HG03521 (cell line): ENCODE measurements at regions not wholly inside any gene's neighbourhood (a gene's known extent, or its start where the extent isn't known, plus 50 kb on each side); places are given as distances from the start of the nearest gene placed in this dataset.
A peak's percentile ranks its signal among the peaks of the same experiment; 100 is the strongest.

ENCODE experiments used
- ATAC-seq: cut with Tn5 transposase; IDR thresholded peaks from one replicate; pipeline ENCODE4 v1.9.1; 2021; ENCODE audit warnings: mild to moderate bottlenecking, moderate library complexity; ENCODE audit not compliant: unreplicated experiment

- ATAC-seq, result no peak
These were observed 361.9 kb upstream of the RASGEF1B start for GRCh38 chr4:81833576-81833975.

GRCh38 chr4:81828991-81829390, 357.3 kb upstream of the RASGEF1B start:
- no peak for ATAC-seq

GRCh38 chr4:81827577-81828202, 356.0 kb upstream of the RASGEF1B start:
- ATAC-seq, result no peak

GRCh38 chr4:81826817-81827424, 355.2 kb upstream of the RASGEF1B start:
- ATAC-seq, result no peak

- ATAC-seq, result no peak
These were observed 354.6 kb upstream of the RASGEF1B start for GRCh38 chr4:81826335-81826734.

GRCh38 chr4:81818385-81818920, 346.7 kb upstream of the RASGEF1B start:
- ATAC-seq, result no peak

GRCh38 chr4:81816031-81816761, 344.5 kb upstream of the RASGEF1B start:
- ATAC-seq, result no peak

- ATAC-seq, result no peak
These were observed 343.4 kb upstream of the RASGEF1B start for GRCh38 chr4:81814987-81815541.

- no peak for ATAC-seq
These were observed 340.0 kb upstream of the RASGEF1B start for GRCh38 chr4:81811562-81812293.

GRCh38 chr4:81808011-81808672, 336.4 kb upstream of the RASGEF1B start:
- no peak for ATAC-seq

- ATAC-seq, result no peak
These were observed 335.7 kb upstream of the RASGEF1B start for GRCh38 chr4:81807386-81807785.

GRCh38 chr4:81806485-81806884, 334.8 kb upstream of the RASGEF1B start:
- no peak for ATAC-seq

GRCh38 chr4:81804849-81805248, 333.1 kb upstream of the RASGEF1B start:
- no peak for ATAC-seq

- ATAC-seq, result no peak
These were observed 330.7 kb upstream of the RASGEF1B start for GRCh38 chr4:81802285-81802846.

- ATAC-seq, result no peak
These were observed 327.7 kb upstream of the RASGEF1B start for GRCh38 chr4:81799371-81799770.

GRCh38 chr4:81796790-81797528, 325.3 kb upstream of the RASGEF1B start:
- ATAC-seq, result peak; percentile 75

GRCh38 chr4:81792521-81792920, 320.8 kb upstream of the RASGEF1B start:
- ATAC-seq, result no peak

GRCh38 chr4:81790477-81790876, 318.8 kb upstream of the RASGEF1B start:
- no peak for ATAC-seq

GRCh38 chr4:81789741-81790399, 318.2 kb upstream of the RASGEF1B start:
- ATAC-seq, result no peak
